ENCODE measurements at regions not wholly inside any gene's neighbourhood (a gene's known extent, or its start where the extent isn't known, plus 50 kb on each side); places are given as distances from the start of the nearest gene placed in this dataset. TPM values are rescaled to one million over a fixed set of nuclear protein-coding genes. Genes with fewer than 3 reads are reported as not detected.

- TF ChIP-seq, protein P1, sequence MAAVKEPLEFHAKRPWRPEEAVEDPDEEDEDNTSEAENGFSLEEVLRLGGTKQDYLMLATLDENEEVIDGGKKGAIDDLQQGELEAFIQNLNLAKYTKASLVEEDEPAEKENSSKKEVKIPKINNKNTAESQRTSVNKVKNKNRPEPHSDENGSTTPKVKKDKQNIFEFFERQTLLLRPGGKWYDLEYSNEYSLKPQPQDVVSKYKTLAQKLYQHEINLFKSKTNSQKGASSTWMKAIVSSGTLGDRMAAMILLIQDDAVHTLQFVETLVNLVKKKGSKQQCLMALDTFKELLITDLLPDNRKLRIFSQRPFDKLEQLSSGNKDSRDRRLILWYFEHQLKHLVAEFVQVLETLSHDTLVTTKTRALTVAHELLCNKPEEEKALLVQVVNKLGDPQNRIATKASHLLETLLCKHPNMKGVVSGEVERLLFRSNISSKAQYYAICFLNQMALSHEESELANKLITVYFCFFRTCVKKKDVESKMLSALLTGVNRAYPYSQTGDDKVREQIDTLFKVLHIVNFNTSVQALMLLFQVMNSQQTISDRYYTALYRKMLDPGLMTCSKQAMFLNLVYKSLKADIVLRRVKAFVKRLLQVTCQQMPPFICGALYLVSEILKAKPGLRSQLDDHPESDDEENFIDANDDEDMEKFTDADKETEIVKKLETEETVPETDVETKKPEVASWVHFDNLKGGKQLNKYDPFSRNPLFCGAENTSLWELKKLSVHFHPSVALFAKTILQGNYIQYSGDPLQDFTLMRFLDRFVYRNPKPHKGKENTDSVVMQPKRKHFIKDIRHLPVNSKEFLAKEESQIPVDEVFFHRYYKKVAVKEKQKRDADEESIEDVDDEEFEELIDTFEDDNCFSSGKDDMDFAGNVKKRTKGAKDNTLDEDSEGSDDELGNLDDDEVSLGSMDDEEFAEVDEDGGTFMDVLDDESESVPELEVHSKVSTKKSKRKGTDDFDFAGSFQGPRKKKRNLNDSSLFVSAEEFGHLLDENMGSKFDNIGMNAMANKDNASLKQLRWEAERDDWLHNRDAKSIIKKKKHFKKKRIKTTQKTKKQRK (IDR thresholded peaks at IDR 0.05; ENCODE audit: low read depth, low read length), result no peak
- no peak for TF ChIP-seq RUNX3 (IDR thresholded peaks at IDR 0.05; ENCODE audit: low read length)
- TF ChIP-seq SRF (IDR thresholded peaks at IDR 0.05; ENCODE audit: low read depth in 2 of 2, low read length in 2 of 2), result no peak
- TF ChIP-seq CHD4 (IDR thresholded peaks at IDR 0.05), result no peak
- TF ChIP-seq, protein P2, sequence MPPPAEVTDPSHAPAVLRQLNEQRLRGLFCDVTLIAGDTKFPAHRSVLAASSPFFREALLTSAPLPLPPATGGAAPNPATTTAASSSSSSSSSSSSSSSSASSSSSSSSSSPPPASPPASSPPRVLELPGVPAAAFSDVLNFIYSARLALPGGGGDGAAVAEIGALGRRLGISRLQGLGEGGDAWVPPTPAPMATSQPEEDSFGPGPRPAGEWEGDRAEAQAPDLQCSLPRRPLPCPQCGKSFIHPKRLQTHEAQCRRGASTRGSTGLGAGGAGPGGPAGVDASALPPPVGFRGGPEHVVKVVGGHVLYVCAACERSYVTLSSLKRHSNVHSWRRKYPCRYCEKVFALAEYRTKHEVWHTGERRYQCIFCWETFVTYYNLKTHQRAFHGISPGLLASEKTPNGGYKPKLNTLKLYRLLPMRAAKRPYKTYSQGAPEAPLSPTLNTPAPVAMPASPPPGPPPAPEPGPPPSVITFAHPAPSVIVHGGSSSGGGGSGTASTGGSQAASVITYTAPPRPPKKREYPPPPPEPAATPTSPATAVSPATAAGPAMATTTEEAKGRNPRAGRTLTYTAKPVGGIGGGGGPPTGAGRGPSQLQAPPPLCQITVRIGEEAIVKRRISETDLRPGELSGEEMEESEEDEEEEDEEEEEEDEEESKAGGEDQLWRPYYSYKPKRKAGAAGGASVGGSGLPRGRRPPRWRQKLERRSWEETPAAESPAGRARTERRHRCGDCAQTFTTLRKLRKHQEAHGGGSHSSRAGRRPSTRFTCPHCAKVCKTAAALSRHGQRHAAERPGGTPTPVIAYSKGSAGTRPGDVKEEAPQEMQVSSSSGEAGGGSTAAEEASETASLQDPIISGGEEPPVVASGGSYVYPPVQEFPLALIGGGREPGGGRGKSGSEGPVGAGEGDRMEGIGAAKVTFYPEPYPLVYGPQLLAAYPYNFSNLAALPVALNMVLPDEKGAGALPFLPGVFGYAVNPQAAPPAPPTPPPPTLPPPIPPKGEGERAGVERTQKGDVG (CRISPR knock-in tag; IDR thresholded peaks at IDR 0.05), result no peak
- TF ChIP-seq RAD51 (IDR thresholded peaks at IDR 0.05), result no peak
- no peak for TF ChIP-seq E2F8 (IDR thresholded peaks at IDR 0.05; ENCODE audit: low read depth, partially characterized antibody)
- TF ChIP-seq SUPT20H (IDR thresholded peaks at IDR 0.05; ENCODE audit: borderline replicate concordance, control insufficient read depth, low read depth, low read length), result no peak
Measured at GRCh38 chr6:128569732-128570679, 49.6 kb upstream of the PTPRK start (continued).

Small RNA genes in the stretch of these regions (small RNA-seq; reads per million reads assigned to genes)
- gene RF00019, result not detected

Data from GM12878 (cell line).